ENCODE measurements at regions not wholly inside any gene's neighbourhood (a gene's known extent, or its start where the extent isn't known, plus 50 kb on each side); places are given as distances from the start of the nearest gene placed in this dataset.

DNA sequence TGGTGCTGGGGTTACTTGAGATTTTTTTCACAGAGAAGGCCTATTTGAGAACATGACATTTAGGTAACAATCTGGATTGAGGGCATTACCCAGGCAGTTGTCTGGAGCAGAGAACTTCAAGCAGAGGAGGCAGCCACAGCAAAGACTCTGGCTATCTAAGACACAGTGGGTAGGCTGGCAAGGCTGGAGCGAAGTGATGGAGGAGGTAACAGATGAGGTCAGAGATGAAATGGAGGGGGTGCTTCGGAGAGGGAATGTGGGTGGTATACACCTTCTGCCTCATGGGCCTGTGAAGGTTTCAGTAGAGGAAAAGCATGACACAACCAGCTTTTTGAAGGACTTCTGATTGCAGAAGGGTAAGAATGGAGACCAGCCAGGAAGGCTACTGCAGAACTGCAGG is 65.9 kb downstream of the TMEM174 start:
- ChIA-PET POLR2A (no interaction called here), CTCF (no interaction called here)
- Mint-ChIP-seq H3K36me3 (ENCODE audit: low read depth) (no peaks in the 10 kb centered on the region), H3K27me3 (peaks cover 22% of the 10 kb centered on the region), H3K27ac (no peak overlapping the region), H3K4me1 (peaks cover under 1% of the 10 kb centered on the region), H3K4me3 (no peak overlapping the region), H3K9me3 (no peaks in the 10 kb centered on the region)
- intact Hi-C loops (cut with micrococcal nuclease): no loop called here
- ATAC-seq (ENCODE audit: low read depth) (no peak), DNase-seq (no peak)
- TF ChIP-seq, protein P1, sequence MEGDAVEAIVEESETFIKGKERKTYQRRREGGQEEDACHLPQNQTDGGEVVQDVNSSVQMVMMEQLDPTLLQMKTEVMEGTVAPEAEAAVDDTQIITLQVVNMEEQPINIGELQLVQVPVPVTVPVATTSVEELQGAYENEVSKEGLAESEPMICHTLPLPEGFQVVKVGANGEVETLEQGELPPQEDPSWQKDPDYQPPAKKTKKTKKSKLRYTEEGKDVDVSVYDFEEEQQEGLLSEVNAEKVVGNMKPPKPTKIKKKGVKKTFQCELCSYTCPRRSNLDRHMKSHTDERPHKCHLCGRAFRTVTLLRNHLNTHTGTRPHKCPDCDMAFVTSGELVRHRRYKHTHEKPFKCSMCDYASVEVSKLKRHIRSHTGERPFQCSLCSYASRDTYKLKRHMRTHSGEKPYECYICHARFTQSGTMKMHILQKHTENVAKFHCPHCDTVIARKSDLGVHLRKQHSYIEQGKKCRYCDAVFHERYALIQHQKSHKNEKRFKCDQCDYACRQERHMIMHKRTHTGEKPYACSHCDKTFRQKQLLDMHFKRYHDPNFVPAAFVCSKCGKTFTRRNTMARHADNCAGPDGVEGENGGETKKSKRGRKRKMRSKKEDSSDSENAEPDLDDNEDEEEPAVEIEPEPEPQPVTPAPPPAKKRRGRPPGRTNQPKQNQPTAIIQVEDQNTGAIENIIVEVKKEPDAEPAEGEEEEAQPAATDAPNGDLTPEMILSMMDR (IDR thresholded peaks at IDR 0.05): no peak

DNA sequence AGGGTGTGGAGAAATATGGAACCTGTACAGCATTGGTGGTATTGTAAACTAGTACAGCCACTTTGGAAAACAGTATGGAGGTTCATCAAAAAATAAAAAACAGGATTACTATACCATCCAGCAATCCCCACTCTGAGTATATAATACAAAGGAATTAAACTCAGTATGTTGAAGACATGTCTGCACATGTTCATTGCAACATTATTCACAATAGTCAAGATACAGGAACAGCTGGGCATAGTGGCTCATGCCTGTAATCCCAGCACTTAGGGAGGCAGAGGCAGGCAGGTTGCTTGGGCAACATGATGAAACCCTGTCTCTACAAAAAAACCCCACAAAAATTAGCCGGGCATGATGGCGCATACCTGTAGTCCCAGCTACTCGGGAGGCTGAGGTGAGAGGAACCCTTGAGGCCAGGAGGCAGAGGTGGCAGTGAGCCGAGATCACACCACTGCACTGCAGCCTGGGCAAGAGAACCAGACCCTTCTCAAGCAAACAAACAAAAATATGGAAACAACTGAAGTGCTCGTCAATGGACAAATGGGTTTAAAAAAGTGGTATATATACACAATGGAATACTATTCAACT is 63.6 kb downstream of the TMEM174 start:
- ATAC-seq (ENCODE audit: low read depth): no peak
- Mint-ChIP-seq H3K27me3 (peaks cover 36% of the 10 kb centered on the region), H3K4me3 (no peak overlapping the region), H3K36me3 (ENCODE audit: low read depth) (no peaks in the 10 kb centered on the region), H3K27ac (no peak overlapping the region), H3K9me3 (no peaks in the 10 kb centered on the region), H3K4me1 (peaks cover 21% of the 10 kb centered on the region)
- intact Hi-C loops (cut with micrococcal nuclease): no loop called here
- TF ChIP-seq, protein P1 (IDR thresholded peaks at IDR 0.05): no peak
- POLR2A ChIA-PET: no interaction called here
- CTCF ChIA-PET: no interaction called here
- DNase-seq: no peak

DNA sequence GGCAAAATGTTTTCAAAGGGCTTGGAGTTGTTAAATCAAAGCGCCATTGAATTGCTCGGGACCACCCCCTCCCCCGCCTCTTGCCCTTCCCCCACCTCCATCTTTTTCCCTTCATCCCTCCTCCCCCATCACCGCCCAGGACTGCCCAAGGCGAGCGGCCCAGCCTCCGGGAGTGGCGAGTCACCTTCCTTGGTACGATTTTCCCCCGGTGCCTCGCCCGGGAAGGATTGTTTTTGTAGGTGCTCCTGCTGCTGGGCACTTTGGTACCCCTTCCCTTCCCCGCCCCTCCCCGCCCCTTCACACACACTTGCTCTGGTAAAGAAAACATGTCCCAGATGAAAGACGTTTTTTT is 61.2 kb downstream of the TMEM174 start:
- ATAC-seq (ENCODE audit: low read depth) (no peak), DNase-seq (no peak)
- Mint-ChIP-seq H3K36me3 (ENCODE audit: low read depth) (no peaks in the 10 kb centered on the region), H3K27me3 (peaks cover 51% of the 10 kb centered on the region), H3K9me3 (no peaks in the 10 kb centered on the region), H3K4me1 (peaks cover 25% of the 10 kb centered on the region), H3K4me3 (no peak overlapping the region), H3K27ac (no peak overlapping the region)
- CTCF ChIA-PET: no interaction called here
- TF ChIP-seq, protein P1 (IDR thresholded peaks at IDR 0.05): no peak
- POLR2A ChIA-PET: no interaction called here
- intact Hi-C loops (cut with micrococcal nuclease): loop anchor here (5.0 kb wide), 1 partner anchor 213 kb away; the partner anchor contains the start of gene FOXD1

DNA sequence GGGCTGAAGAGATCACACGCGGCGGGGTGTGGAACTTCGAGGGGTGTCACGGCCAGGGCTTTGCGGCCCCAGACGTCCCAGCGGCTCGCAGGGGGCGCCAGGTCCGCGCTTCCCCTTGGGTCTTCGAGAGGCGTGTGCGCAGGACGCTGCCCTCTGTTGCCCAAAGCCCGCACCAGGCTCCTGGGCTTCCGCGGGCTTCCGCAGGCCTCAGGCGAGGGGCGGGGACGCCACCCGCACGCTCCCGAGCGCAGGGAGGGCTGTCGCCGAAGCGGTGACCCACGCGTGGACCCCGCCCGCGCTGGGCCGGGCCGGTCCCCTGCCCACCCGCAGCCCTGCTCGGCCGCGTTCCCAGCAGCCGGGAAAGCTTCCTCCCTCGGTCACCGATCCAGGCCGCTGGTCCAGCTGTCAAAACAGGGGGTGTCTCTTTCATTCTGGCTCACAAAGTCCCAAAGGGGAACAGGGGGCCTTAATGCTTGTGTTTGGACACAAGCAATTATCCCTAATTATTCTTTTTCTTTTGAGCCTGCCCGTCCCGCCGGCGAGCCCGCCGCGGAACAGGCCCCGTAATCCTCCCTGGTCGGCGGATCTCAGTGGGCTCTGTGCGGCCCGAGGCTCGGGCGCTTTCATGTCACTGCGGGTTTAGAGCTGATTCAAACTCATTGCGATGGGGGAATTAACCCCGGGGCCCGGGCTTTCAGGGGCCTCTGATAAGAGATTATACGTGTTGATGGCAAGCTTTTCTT is 60.6 kb downstream of the TMEM174 start:
- H3K4me1 Mint-ChIP-seq: peaks cover 25% of the 10 kb centered on the region
- no peaks in the 10 kb centered on the region for H3K9me3 Mint-ChIP-seq
- ChIA-PET POLR2A (no interaction called here), CTCF (no interaction called here)
- ATAC-seq (ENCODE audit: low read depth) (no peak), DNase-seq (no peak)
- TF ChIP-seq, protein P1 (IDR thresholded peaks at IDR 0.05): no peak
- H3K36me3 Mint-ChIP-seq (ENCODE audit: low read depth): no peaks in the 10 kb centered on the region
- H3K27me3 Mint-ChIP-seq: peaks cover 52% of the 10 kb centered on the region
- no peak overlapping the region for H3K27ac Mint-ChIP-seq
- intact Hi-C loops (cut with micrococcal nuclease): loop anchor here (5.0 kb wide), 1 partner anchor 214 kb away; the partner anchor contains the start of gene FOXD1
- H3K4me3 Mint-ChIP-seq: peak overlapping the region; percentile 63

DNA sequence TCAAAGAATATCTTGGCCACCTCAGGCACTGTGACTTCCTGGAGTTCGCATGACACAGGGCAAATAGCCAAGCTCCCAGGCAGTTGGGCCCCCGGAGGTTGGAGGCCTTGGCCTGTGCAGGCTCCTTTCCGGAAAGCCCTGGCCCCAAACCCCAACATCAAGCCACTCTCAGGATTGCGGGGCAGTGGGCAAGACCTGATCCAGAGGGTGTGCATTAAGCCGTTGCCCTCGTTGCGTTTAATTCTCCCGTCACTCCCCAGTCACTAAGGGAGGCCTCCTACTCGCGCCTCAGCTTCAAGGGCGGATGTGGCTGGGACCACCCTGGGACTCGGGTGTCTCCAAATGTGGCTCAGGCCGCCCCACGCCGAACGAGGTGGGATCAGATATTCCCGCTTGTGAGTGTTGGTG is 60.1 kb downstream of the TMEM174 start:
- Mint-ChIP-seq H3K36me3 (ENCODE audit: low read depth) (no peaks in the 10 kb centered on the region), H3K27ac (no peak overlapping the region), H3K27me3 (peaks cover 58% of the 10 kb centered on the region), H3K4me1 (peaks cover 25% of the 10 kb centered on the region), H3K4me3 (peak overlapping the region; percentile 55), H3K9me3 (no peaks in the 10 kb centered on the region)
- intact Hi-C loops (cut with micrococcal nuclease): loop anchor here (5.0 kb wide), 1 partner anchor 214 kb away; the partner anchor contains the start of gene FOXD1
- ATAC-seq (ENCODE audit: low read depth) (no peak), DNase-seq (no peak)
- POLR2A ChIA-PET: no interaction called here
- CTCF ChIA-PET: no interaction called here
- TF ChIP-seq, protein P1 (IDR thresholded peaks at IDR 0.05): no peak

All from activated B cell treated with CpG ODN at 0.5 μM for 24 hours (primary cell).